A673 (cell line): ENCODE measurements at regions not wholly inside any gene's neighbourhood (a gene's known extent, or its start where the extent isn't known, plus 50 kb on each side); places are given as distances from the start of the nearest gene placed in this dataset.

Experiments
- EZH2 ChIP-seq: fragments of 200-600 bp; sonication (generic); IDR thresholded peaks from 2 replicates; pipeline ENCODE4 v1.6.1; 2017; ENCODE audit warnings: borderline replicate concordance, low read depth, mild to moderate bottlenecking, mixed read lengths, antibody characterized with exemption, low read length; ENCODE audit not compliant: poor library complexity, severe bottlenecking
- TF ChIP-seq, protein P1 (sequence below): fragments of 300-800, 200-600 bp; sonication (generic); conservative IDR thresholded peaks from 2 replicates; pipeline ENCODE4 v1.5.1; 2017; ENCODE audit warnings: low read depth, mild to moderate bottlenecking, antibody characterized with exemption, low read length, moderate library complexity, mixed read lengths

- TF ChIP-seq, protein P1, sequence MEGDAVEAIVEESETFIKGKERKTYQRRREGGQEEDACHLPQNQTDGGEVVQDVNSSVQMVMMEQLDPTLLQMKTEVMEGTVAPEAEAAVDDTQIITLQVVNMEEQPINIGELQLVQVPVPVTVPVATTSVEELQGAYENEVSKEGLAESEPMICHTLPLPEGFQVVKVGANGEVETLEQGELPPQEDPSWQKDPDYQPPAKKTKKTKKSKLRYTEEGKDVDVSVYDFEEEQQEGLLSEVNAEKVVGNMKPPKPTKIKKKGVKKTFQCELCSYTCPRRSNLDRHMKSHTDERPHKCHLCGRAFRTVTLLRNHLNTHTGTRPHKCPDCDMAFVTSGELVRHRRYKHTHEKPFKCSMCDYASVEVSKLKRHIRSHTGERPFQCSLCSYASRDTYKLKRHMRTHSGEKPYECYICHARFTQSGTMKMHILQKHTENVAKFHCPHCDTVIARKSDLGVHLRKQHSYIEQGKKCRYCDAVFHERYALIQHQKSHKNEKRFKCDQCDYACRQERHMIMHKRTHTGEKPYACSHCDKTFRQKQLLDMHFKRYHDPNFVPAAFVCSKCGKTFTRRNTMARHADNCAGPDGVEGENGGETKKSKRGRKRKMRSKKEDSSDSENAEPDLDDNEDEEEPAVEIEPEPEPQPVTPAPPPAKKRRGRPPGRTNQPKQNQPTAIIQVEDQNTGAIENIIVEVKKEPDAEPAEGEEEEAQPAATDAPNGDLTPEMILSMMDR, result no peak
- TF ChIP-seq EZH2, result no peak
These were observed 1526.5 kb upstream of the SLC10A2 start for GRCh38 chr13:104592545-104593250.
